Esophagus squamous epithelium (tissue), 5 donors: ENCODE measurements at regions not wholly inside any gene's neighbourhood (a gene's known extent, or its start where the extent isn't known, plus 50 kb on each side); places are given as distances from the start of the nearest gene placed in this dataset.

Experiments
- DNase-seq: peaks from one replicate; lab custom pipeline; 2025; lab: John Stamatoyannopoulos, UW
- H3K27ac ChIP-seq, 4 donors: fragments of 200-600 bp; sonication (generic); one replicate each; pipeline ENCODE4 v1.5.1; 2016 to 2019; ENCODE audit warnings: mild to moderate bottlenecking in 1 of 4
- H3K27me3 ChIP-seq, 4 donors: fragments of 200-600 bp; sonication (generic); 1 replicate in 3 of 4; 2 replicates in 1 of 4; pipeline versions ENCODE4 v1.5.1 to v1.6.0; 2017 to 2021; ENCODE audit warnings: antibody characterized with exemption in 1 of 4
- H3K36me3 ChIP-seq, 3 donors: fragments of 200-600 bp; sonication (generic); one replicate each; pipeline ENCODE4 v1.5.1; 2016 to 2019
- H3K4me1 ChIP-seq, 3 donors: fragments of 200-600 bp; sonication (generic); one replicate each; pipeline ENCODE4 v1.5.1; 2017 to 2019
- H3K4me3 ChIP-seq, 4 donors: fragments of 200-600 bp; sonication (generic); 1 replicate in 3 of 4; 2 replicates in 1 of 4; pipeline ENCODE4 v1.5.1; 2016 to 2019; ENCODE audit warnings: mild to moderate bottlenecking in 2 of 4, moderate library complexity in 1 of 4
- H3K9me3 ChIP-seq, 3 donors: fragments of 200-600 bp; sonication (generic); one replicate each; pipeline ENCODE4 v1.5.1; 2016 to 2019
- POLR2A ChIP-seq, 4 donors: fragments of 450-650 bp; IDR thresholded peaks; one replicate each; pipeline ENCODE4 v1.6.1; 2017; ENCODE audit warnings: antibody characterized with exemption in 4 of 4, mild to moderate bottlenecking in 4 of 4, moderate library complexity in 3 of 4
- WGBS, 2 donors: methylation state at CpG; one replicate each; pipeline ENCODE4 v1.1.5; 2018; 5-methylcytosine and 5-hydroxymethylcytosine counted together
- intact Hi-C: fragments of 100-400 bp; cut with DNase I; formaldehyde crosslinking; loops from one replicate; pipeline ENCODE4 v1.15.0; 2022
- TF ChIP-seq, protein P1 (sequence below), 6 experiments: fragments of 450-650 bp in 4 of 6; fragments of 200-600 bp in 2 of 6; sonication (generic) in 2 of 6; IDR thresholded peaks; one replicate each; pipeline ENCODE4 v1.5.1; 2016 to 2019; ENCODE audit warnings: antibody characterized with exemption in 6 of 6, mild to moderate bottlenecking in 4 of 6, moderate library complexity in 4 of 6
- donor health status: DM: yes; HTN: yes; CAD: no.

DNA sequence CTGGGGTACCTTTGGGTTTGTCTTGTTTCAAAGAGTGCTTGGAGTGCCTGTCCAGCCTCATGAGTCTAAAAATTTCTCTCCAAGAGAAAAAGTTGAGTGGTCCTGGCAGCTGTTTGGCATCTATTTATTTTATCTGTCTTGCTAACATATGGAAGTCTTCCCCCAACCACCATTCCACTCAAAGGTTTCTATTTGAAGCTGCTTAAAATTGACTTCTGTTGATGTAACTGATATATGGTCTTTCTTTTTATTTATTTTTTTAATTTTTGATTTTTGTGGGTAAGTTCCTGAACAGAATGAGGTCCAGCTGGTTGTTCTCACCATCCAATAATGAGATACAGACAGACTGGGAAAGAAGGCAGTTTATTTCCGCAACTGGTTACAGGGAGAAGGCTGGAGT lies 178.7 kb upstream of the SGCD start:
- H3K9me3 ChIP-seq: peaks cover 0 to 2% (median 0%) of the 10 kb centered on the region in 3 donors
- H3K4me1 ChIP-seq: no peaks in the 10 kb centered on the region
- 67 to 84% methylated on average over 1 of the region's 1 CpG for WGBS, 2 donors
- H3K4me3 ChIP-seq: no peak overlapping the region
- intact Hi-C loops: no loop called here
- no peak for DNase-seq
- no peaks in the 10 kb centered on the region for H3K36me3 ChIP-seq
- no peaks in the 10 kb centered on the region for H3K27me3 ChIP-seq
- TF ChIP-seq POLR2A (IDR thresholded peaks at IDR 0.05): no peak
- TF ChIP-seq, protein P1, sequence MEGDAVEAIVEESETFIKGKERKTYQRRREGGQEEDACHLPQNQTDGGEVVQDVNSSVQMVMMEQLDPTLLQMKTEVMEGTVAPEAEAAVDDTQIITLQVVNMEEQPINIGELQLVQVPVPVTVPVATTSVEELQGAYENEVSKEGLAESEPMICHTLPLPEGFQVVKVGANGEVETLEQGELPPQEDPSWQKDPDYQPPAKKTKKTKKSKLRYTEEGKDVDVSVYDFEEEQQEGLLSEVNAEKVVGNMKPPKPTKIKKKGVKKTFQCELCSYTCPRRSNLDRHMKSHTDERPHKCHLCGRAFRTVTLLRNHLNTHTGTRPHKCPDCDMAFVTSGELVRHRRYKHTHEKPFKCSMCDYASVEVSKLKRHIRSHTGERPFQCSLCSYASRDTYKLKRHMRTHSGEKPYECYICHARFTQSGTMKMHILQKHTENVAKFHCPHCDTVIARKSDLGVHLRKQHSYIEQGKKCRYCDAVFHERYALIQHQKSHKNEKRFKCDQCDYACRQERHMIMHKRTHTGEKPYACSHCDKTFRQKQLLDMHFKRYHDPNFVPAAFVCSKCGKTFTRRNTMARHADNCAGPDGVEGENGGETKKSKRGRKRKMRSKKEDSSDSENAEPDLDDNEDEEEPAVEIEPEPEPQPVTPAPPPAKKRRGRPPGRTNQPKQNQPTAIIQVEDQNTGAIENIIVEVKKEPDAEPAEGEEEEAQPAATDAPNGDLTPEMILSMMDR (IDR thresholded peaks at IDR 0.05): no peak
- no peak overlapping the region for H3K27ac ChIP-seq

DNA sequence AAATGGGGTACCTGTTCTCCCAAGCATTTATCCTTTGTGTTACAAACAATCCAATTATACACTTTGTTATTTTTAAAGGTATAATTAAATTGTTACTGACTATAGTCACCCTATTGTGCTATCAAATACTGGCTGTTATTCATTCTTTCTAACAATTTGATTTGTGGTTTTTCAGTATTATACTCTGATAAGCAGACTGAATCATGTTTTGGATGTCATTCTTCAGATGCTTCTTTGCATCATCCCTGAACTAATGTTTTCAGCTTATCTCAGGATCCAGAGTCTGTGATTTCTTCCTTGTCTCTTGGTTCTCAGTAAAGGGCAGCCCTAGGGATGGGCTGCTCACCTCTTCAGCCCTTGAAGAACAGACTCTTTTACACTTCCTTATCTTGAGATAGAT lies 177.8 kb upstream of the SGCD start:
- Histone ChIP-seq H3K27me3 (no peaks in the 10 kb centered on the region), H3K9me3 (no peaks in the 10 kb centered on the region), H3K4me1 (no peaks in the 10 kb centered on the region), H3K27ac (no peak overlapping the region), H3K36me3 (no peaks in the 10 kb centered on the region), H3K4me3 (no peak overlapping the region)
- no peak for TF ChIP-seq POLR2A (IDR thresholded peaks at IDR 0.05)
- TF ChIP-seq, protein P1 (IDR thresholded peaks at IDR 0.05): no peak
- intact Hi-C loops: no loop called here
- no peak for DNase-seq

DNA sequence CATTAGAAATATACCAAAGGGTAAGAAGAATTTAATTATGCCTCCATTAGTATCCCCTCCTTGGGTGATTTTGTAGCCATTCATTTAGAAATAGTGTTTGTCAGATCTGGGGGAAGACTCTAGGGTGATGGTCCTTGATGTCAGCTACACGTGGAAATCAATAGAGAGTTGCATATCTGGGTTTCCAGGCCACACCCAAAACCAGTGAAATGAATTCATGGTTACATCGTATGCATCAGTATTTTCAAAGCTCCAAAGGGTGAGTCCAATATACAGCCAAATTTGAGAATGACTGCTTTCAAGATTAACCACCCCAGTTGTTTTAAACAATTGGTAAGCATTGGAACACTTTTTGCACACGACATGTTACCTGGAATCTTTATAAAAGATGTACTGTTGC lies 173.4 kb upstream of the SGCD start:
- TF ChIP-seq, protein P1 (IDR thresholded peaks at IDR 0.05): no peak
- TF ChIP-seq POLR2A (IDR thresholded peaks at IDR 0.05): no peak
- Histone ChIP-seq H3K27ac (no peak overlapping the region), H3K4me1 (no peaks in the 10 kb centered on the region), H3K4me3 (no peak overlapping the region), H3K9me3 (no peaks in the 10 kb centered on the region), H3K27me3 (no peaks in the 10 kb centered on the region), H3K36me3 (no peaks in the 10 kb centered on the region)
- DNase-seq: no peak
- intact Hi-C loops: no loop called here
- WGBS, 2 donors: 49% methylated on average over 3 of the region's 3 CpGs

DNA sequence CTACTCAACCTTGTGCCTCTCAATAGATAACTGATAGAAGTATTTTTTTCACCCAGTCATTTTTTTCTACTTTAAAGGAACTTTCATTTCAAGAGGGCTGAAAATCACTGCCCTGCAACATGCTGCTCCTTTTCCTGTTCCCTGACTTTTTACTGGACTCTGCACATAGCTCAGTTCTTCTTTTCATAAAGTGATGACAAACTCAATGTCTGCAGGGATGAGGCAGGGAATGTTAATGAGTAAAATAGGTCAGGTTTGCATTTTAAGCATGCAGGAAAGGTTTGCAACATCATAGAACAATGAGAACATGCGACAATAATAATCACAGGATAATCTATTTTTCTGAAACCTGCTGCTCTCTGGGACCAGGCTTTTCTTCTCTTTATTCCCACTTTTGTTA lies 172.2 kb upstream of the SGCD start:
- no peaks in the 10 kb centered on the region for H3K36me3 ChIP-seq
- no peak for DNase-seq
- no peak overlapping the region for H3K4me3 ChIP-seq
- WGBS, 2 donors: 85 to 94% methylated on average over 1 of the region's 1 CpG
- TF ChIP-seq, protein P1 (IDR thresholded peaks at IDR 0.05): no peak
- TF ChIP-seq POLR2A (IDR thresholded peaks at IDR 0.05): no peak
- no peaks in the 10 kb centered on the region for H3K27me3 ChIP-seq
- no peaks in the 10 kb centered on the region for H3K4me1 ChIP-seq
- H3K27ac ChIP-seq: no peak overlapping the region
- intact Hi-C loops: no loop called here
- H3K9me3 ChIP-seq: no peaks in the 10 kb centered on the region

DNA sequence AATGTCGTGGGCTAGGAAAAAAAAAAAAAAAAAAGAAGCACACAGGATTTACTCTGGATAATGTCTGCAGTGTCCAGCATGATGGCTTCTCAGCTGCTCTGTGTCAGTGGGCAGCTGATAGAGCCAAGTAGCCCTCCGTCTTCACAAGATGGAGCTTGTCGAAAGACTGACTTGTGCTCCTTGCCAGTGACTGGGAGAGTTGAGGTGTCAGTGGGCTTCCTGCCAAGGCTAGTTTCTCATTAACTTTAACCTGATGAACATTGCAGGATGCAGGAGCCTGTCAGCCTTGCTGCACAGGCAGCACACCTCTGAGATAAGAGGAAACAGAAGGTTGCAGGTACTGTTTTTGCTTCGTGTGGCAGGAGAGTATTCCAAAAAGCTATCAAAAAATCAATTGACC lies 171.4 kb upstream of the SGCD start:
- intact Hi-C loops: no loop called here
- 41 to 55% methylated on average over 4 of the region's 4 CpGs for WGBS, 2 donors
- TF ChIP-seq, protein P1 (IDR thresholded peaks at IDR 0.05): no peak
- no peak for TF ChIP-seq POLR2A (IDR thresholded peaks at IDR 0.05)
- Histone ChIP-seq H3K4me3 (no peak overlapping the region), H3K36me3 (no peaks in the 10 kb centered on the region), H3K27me3 (no peaks in the 10 kb centered on the region), H3K27ac (no peak overlapping the region), H3K4me1 (no peaks in the 10 kb centered on the region), H3K9me3 (no peaks in the 10 kb centered on the region)
- no peak for DNase-seq
